Endothelial cell of umbilical vein (primary cell): ENCODE measurements at regions not wholly inside any gene's neighbourhood (a gene's known extent, or its start where the extent isn't known, plus 50 kb on each side); places are given as distances from the start of the nearest gene placed in this dataset.

Source experiments
- BruUV-seq: library from RNA; stranded (reverse); fragments of 400-500 nt; replicated peaks from 2 replicates; lab custom pipeline; 2021; lab: Mats Ljungman, UMichigan
- CTCF ChIA-PET: fragments of 300-600, 350-600 bp; sonication (Branson Sonifier 250); formaldehyde crosslinking; loops from one replicate; lab custom pipeline; 2021; ENCODE audit warnings: antibody characterized with exemption, inconsistent platforms; lab: Charles Lee
- POLR2A ChIA-PET: fragments of 300-600, 350-600 bp; sonication (Branson Sonifier 250); formaldehyde crosslinking; loops from one replicate; lab custom pipeline; 2021; ENCODE audit warnings: antibody characterized with exemption, inconsistent platforms; lab: Charles Lee
- DNase-seq: peaks from one replicate; pipeline ENCODE4 v3.0.0-alpha.2; 2011; ENCODE audit warnings: low read depth, low spot score
- FAIRE-seq: peaks from 2 replicates; lab custom pipeline; 2011; peaks lifted over from hg19 to GRCh38; lab: Jason Lieb, UNC
- H2AFZ ChIP-seq: 2 replicates; pipeline ENCODE4 v1.6.0; 2012; ENCODE audit warnings: low read depth, low read length, control low read depth, inconsistent platforms
- H3K27ac ChIP-seq: 2 replicates; pipeline ENCODE4 v1.5.1; 2011; ENCODE audit warnings: low read depth, mild to moderate bottlenecking, control low read depth, low read length, moderate library complexity; ENCODE audit not compliant: insufficient read depth
- H3K27me3 ChIP-seq, 2 experiments: 2 replicates each; pipeline versions ENCODE4 v1.6.0 to v1.6.1; 2011; ENCODE audit warnings: low read length in 2 of 2, mixed read lengths in 1 of 2; ENCODE audit not compliant: control insufficient read depth in 2 of 2, insufficient read depth in 2 of 2
- H3K36me3 ChIP-seq, 2 experiments: 2 replicates in 1 of 2; 3 replicates in 1 of 2; pipeline ENCODE4 v1.5.1; 2011; ENCODE audit warnings: low read length in 2 of 2, mild to moderate bottlenecking in 1 of 2, moderate library complexity in 1 of 2; ENCODE audit not compliant: control insufficient read depth in 2 of 2, insufficient read depth in 2 of 2; ENCODE audit errors: extremely low read depth in 1 of 2
- H3K4me1 ChIP-seq: 3 replicates; pipeline ENCODE4 v1.5.1; 2011; ENCODE audit warnings: mild to moderate bottlenecking, low read length; ENCODE audit not compliant: control insufficient read depth, insufficient read depth; ENCODE audit errors: extremely low read depth
- H3K4me2 ChIP-seq: 2 replicates; pipeline ENCODE4 v1.6.1; 2011; ENCODE audit warnings: low read length, control low read depth, mixed read lengths; ENCODE audit not compliant: insufficient read depth
- H3K4me3 ChIP-seq, 3 experiments: fragments of 200-600 bp in 1 of 3; sonication (generic), shearing (Covaris generic) in 1 of 3; replicated peaks in 1 of 3; 2 replicates each; pipeline ENCODE4 v1.5.1; 2011 to 2016; ENCODE audit warnings: control low read depth in 3 of 3, low read length in 3 of 3, mild to moderate bottlenecking in 2 of 3, inconsistent platforms in 1 of 3, low read depth in 1 of 3, moderate library complexity in 1 of 3; ENCODE audit not compliant: insufficient read depth in 1 of 3
- H3K79me2 ChIP-seq: 2 replicates; pipeline ENCODE4 v1.6.0; 2012; ENCODE audit warnings: low read length, inconsistent platforms; ENCODE audit not compliant: control insufficient read depth, insufficient read depth
- H3K9ac ChIP-seq: replicated peaks from 2 replicates; pipeline ENCODE3; 2011; ENCODE audit warnings: low read length, control low read depth; ENCODE audit not compliant: insufficient read depth; ENCODE audit errors: extremely low read depth
- H3K9me1 ChIP-seq: replicated peaks from 3 replicates; pipeline ENCODE4 v1.6.0; 2011; ENCODE audit warnings: mild to moderate bottlenecking, low read length; ENCODE audit not compliant: control insufficient read depth, insufficient read depth; ENCODE audit errors: extremely low read depth
- H3K9me3 ChIP-seq: replicated peaks from 2 replicates; pipeline ENCODE4 v1.5.1; 2012; ENCODE audit warnings: low read length, inconsistent platforms; ENCODE audit not compliant: control insufficient read depth, insufficient read depth
- H4K20me1 ChIP-seq: replicated peaks from 2 replicates; pipeline ENCODE3; 2011; ENCODE audit warnings: mild to moderate bottlenecking, low read length; ENCODE audit not compliant: control insufficient read depth, insufficient read depth; ENCODE audit errors: extremely low read depth
- EZH2 ChIP-seq: IDR thresholded peaks from 2 replicates; pipeline ENCODE4 v1.6.1; 2012; ENCODE audit warnings: borderline replicate concordance, low read depth, mild to moderate bottlenecking, moderate library complexity, low read length, inconsistent platforms; ENCODE audit not compliant: severe bottlenecking
- FOS ChIP-seq: IDR thresholded peaks from 2 replicates; pipeline ENCODE4 v1.6.1; 2011; ENCODE audit warnings: mild to moderate bottlenecking, low read length, moderate library complexity, borderline replicate concordance; ENCODE audit not compliant: insufficient read depth
- GATA2 ChIP-seq: IDR thresholded peaks from 2 replicates; pipeline ENCODE4 v1.7.0; 2011; ENCODE audit warnings: low read depth, mild to moderate bottlenecking, moderate library complexity, mixed read lengths, low read length; ENCODE audit not compliant: insufficient read length, insufficient read depth
- JUN ChIP-seq: IDR thresholded peaks from 2 replicates; pipeline ENCODE4 v1.6.1; 2011; ENCODE audit warnings: borderline replicate concordance, low read depth; ENCODE audit not compliant: insufficient read length, insufficient read depth
- MYC ChIP-seq: IDR thresholded peaks from one replicate; pipeline ENCODE4 v1.6.1; 2011; ENCODE audit warnings: mild to moderate bottlenecking, low read depth, low read length
- POLR2A ChIP-seq: IDR thresholded peaks from 2 replicates; pipeline ENCODE4 v1.6.1; 2012; ENCODE audit warnings: low read depth, mild to moderate bottlenecking, control low read depth, low read length
- POLR2AphosphoS5 ChIP-seq: IDR thresholded peaks from 2 replicates; pipeline ENCODE4 v1.6.1; 2012; ENCODE audit warnings: low read depth, mild to moderate bottlenecking, control low read depth, low read length, moderate library complexity; ENCODE audit not compliant: insufficient read depth
- dilution Hi-C: fragments of 300-500 bp; cut with MboI; formaldehyde crosslinking; loops from one replicate; pipeline ENCODE4 v1.15.0; 2019; ENCODE audit warnings: low sequenced_read_pairs; ENCODE audit not compliant: extremely low pct_ligation_motif_present
- intact Hi-C: fragments of 100-400 bp; cut with micrococcal nuclease; formaldehyde crosslinking; loops from one replicate; pipeline ENCODE4 v1.10.0; 2022
- TF ChIP-seq, protein P1 (sequence below), 2 donors: IDR thresholded peaks; 1 replicate in 1 of 2; 2 replicates in 1 of 2; pipeline ENCODE4 v1.5.1; 2011; ENCODE audit warnings: low read length in 2 of 2, mild to moderate bottlenecking in 2 of 2, moderate library complexity in 2 of 2, control low read depth in 1 of 2, inconsistent platforms in 1 of 2, low read depth in 1 of 2; ENCODE audit not compliant: insufficient read depth in 1 of 2; ENCODE audit errors: extremely low read depth in 1 of 2
- TF ChIP-seq, protein P2 (sequence below): IDR thresholded peaks from 2 replicates; pipeline ENCODE4 v1.6.1; 2011; ENCODE audit not compliant: insufficient read depth, insufficient read length

DNA sequence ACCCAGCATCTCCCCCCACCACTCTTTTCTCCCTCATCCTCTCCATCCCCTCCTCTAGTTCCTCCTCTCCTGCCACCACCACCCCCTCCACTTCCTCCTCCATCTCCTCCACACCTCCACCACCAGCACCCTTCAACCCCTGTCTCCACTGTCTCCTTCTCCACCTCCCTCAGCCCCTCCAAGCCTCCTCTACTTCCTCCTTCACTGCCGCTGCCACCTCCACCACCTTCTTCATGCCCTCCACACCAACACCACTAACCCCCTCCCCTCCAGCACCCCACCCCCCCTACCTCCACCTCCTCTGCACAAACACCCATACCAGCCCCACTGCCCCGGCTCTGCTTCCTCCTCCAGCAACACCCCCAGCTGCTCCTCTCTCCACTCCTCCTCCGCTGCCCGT is 88.0 kb downstream of the HES1 start:
- no TSS peak for BruUV-seq
- Histone ChIP-seq H3K36me3 (no peaks in the 10 kb centered on the region), H4K20me1 (no peaks in the 10 kb centered on the region), H3K4me3 (no peak overlapping the region), H3K4me1 (no peaks in the 10 kb centered on the region), H3K4me2 (no peak overlapping the region), H3K27me3 (peaks cover 10 to 11% of the 10 kb centered on the region in 2 experiments), H3K9me3 (no peaks in the 10 kb centered on the region), H3K9ac (no peak overlapping the region), H3K79me2 (no peaks in the 10 kb centered on the region), H3K27ac (no peak overlapping the region), H3K9me1 (no peaks in the 10 kb centered on the region), H2AFZ (no peak overlapping the region)
- intact Hi-C loops (no loop called here), dilution Hi-C loops (no loop called here)
- ChIA-PET CTCF (interaction anchor here (1.0 kb wide), 1 partner anchor 558 kb away, joined by 4 read pairs; no protein-coding TSS in a partner anchor), POLR2A (no interaction called here)
- FAIRE-seq (no peak), DNase-seq (no peak)
- TF ChIP-seq POLR2AphosphoS5 (no peak), GATA2 (no peak), JUN (no peak), MYC (no peak), POLR2A (no peak), FOS (no peak), EZH2 (no peak)
- TF ChIP-seq, protein P1, sequence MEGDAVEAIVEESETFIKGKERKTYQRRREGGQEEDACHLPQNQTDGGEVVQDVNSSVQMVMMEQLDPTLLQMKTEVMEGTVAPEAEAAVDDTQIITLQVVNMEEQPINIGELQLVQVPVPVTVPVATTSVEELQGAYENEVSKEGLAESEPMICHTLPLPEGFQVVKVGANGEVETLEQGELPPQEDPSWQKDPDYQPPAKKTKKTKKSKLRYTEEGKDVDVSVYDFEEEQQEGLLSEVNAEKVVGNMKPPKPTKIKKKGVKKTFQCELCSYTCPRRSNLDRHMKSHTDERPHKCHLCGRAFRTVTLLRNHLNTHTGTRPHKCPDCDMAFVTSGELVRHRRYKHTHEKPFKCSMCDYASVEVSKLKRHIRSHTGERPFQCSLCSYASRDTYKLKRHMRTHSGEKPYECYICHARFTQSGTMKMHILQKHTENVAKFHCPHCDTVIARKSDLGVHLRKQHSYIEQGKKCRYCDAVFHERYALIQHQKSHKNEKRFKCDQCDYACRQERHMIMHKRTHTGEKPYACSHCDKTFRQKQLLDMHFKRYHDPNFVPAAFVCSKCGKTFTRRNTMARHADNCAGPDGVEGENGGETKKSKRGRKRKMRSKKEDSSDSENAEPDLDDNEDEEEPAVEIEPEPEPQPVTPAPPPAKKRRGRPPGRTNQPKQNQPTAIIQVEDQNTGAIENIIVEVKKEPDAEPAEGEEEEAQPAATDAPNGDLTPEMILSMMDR (IDR thresholded peaks at IDR 0.05; ENCODE audit: extremely low read depth in 1 of 2, insufficient read depth in 1 of 2, low read depth in 1 of 2, low read length in 2 of 2): no peak
- TF ChIP-seq, protein P2, sequence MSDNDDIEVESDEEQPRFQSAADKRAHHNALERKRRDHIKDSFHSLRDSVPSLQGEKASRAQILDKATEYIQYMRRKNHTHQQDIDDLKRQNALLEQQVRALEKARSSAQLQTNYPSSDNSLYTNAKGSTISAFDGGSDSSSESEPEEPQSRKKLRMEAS: no peak
